Thoracic aorta (tissue), 2 donors: ENCODE measurements at regions not wholly inside any gene's neighbourhood (a gene's known extent, or its start where the extent isn't known, plus 50 kb on each side); places are given as distances from the start of the nearest gene placed in this dataset.

Experiments used
- ATAC-seq: fragments of 150-250 bp; one replicate; pipeline ENCODE4 v1.8.0; 2017; ENCODE audit warnings: low read depth; ENCODE audit not compliant: insufficient number of reproducible peaks, low FRiP score
- DNase-seq: peaks from one replicate; pipeline ENCODE4 v3.0.0-alpha.2; 2020; ENCODE audit warnings: low spot score
- H3K27ac ChIP-seq, 2 donors: fragments of 200-600 bp; sonication (generic); 1 replicate in 1 of 2; 2 replicates in 1 of 2; pipeline ENCODE4 v1.5.1; 2016; ENCODE audit warnings: mild to moderate bottlenecking in 2 of 2, moderate library complexity in 2 of 2
- H3K27me3 ChIP-seq: fragments of 200-600 bp; sonication (generic); replicated peaks from 2 replicates; pipeline ENCODE4 v1.6.0; 2016; ENCODE audit warnings: mild to moderate bottlenecking; ENCODE audit not compliant: insufficient read depth
- H3K36me3 ChIP-seq: fragments of 200-600 bp; sonication (generic); one replicate; pipeline ENCODE4 v1.5.1; 2016
- H3K4me1 ChIP-seq, 2 donors: fragments of 200-600 bp; sonication (generic); 1 replicate in 1 of 2; 2 replicates in 1 of 2; pipeline versions ENCODE4 v1.5.1 to v1.6.0; 2016; ENCODE audit warnings: low read depth in 2 of 2, mild to moderate bottlenecking in 1 of 2; ENCODE audit not compliant: control insufficient read depth in 1 of 2
- H3K4me3 ChIP-seq: fragments of 200-600 bp; sonication (generic); 2 replicates; pipeline ENCODE4 v1.5.1; 2016; ENCODE audit warnings: mild to moderate bottlenecking
- H3K9me3 ChIP-seq: fragments of 200-600 bp; sonication (generic); 2 replicates; pipeline ENCODE4 v1.5.1; 2016
- CTCF ChIP-seq: fragments of 200-600 bp; sonication (generic); IDR thresholded peaks from one replicate; pipeline ENCODE4 v1.5.1; 2019; ENCODE audit warnings: antibody characterized with exemption

DNA sequence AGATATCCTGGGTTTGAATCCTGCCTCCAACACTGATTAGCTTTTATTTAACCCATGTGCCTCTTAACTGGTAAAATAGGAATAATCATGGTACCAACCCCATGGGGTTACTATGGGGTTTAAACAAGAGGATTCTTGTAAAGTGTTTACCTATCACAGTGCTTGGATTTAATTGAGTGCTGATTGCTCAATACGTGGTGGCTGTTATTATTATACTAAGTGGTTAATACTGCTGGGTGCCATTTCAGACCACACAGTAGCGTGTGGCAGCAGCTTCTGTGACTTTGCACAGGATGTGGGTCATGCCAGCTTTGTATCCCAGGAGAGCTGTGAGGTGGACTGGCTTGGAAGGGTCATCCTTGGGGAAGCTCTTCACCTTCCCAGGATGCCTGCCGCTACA, 177.2 kb downstream of the SEC23IP start:
- ATAC-seq (no peak), DNase-seq (no peak)
- H3K9me3 ChIP-seq, result no peaks in the 10 kb centered on the region
- no peaks in the 10 kb centered on the region for H3K4me1 ChIP-seq
- no peaks in the 10 kb centered on the region for H3K36me3 ChIP-seq
- no peaks in the 10 kb centered on the region for H3K27me3 ChIP-seq
- TF ChIP-seq CTCF, result no peak
- H3K4me3 ChIP-seq, result no peak overlapping the region
- H3K27ac ChIP-seq, result no peak overlapping the region

DNA sequence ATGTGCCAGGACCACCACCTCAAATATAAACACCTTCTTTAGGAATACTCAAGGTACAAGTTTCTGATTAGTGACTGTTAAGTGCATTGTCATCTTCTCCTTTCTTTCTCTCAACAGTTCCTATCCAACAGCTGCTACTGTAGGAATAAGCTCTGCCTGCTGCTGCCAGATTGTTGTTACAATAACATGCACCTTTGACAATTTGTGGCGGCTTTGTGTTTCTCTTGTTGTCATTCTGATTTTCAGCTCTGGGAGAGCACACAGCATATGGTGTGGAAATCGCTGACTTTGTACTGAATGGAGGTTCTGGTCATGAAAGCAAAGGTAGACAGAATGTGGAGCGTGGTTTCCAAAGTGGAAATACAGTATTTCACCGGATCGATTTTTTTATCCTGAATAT, 182.8 kb downstream of the SEC23IP start:
- no peaks in the 10 kb centered on the region for H3K9me3 ChIP-seq
- H3K27ac ChIP-seq, result no peak overlapping the region
- no peaks in the 10 kb centered on the region for H3K4me1 ChIP-seq
- H3K36me3 ChIP-seq, result no peaks in the 10 kb centered on the region
- no peaks in the 10 kb centered on the region for H3K27me3 ChIP-seq
- ATAC-seq (no peak), DNase-seq (no peak)
- TF ChIP-seq CTCF, result no peak
- H3K4me3 ChIP-seq, result no peak overlapping the region

- DNase-seq, result no peak
- no peak for TF ChIP-seq CTCF
- no peaks in the 10 kb centered on the region for H3K4me1 ChIP-seq
- H3K36me3 ChIP-seq, result no peaks in the 10 kb centered on the region
- no peaks in the 10 kb centered on the region for H3K27me3 ChIP-seq
- no peaks in the 10 kb centered on the region for H3K9me3 ChIP-seq
- no peak overlapping the region for H3K4me3 ChIP-seq
- H3K27ac ChIP-seq, result no peak overlapping the region
- ATAC-seq, result no peak
Measured at GRCh38 chr10:120076996-120077706, 184.6 kb downstream of the SEC23IP start.

DNA sequence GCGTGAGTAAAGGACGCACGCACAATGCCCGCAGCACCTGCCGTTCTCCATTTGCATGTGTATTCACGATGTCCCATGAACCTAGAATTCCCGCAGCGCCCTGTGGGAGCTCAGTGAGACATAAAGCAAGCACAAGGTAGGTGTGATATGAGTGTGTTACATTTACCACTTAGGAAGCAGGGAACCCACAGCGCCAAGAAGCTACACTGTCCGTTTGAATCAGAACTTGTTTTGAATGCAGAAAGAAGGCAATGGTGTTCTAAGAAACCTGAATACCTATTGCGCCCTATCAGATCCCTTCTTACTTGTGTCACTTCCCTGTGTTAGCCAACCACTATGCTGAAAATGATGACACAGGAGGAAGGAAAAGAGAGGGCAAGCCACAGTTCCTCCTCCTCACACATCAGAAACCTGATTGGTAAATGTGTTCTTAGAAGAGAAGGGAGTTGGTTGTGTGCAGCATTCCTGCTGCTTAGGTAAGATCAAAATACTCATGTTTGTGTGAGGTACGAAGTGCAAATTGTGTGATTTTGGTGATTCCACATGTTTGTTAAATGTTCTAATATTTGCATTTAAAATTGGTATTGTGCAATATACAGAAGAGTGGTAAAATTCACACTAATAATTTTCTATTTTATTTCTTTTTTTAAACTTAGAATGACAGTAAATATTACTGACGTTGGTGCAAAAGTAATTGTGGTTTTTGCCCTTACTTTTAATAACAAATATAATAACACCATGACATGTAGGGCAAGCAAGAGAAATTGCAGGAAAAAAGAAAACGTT, 185.4 kb downstream of the SEC23IP start:
- TF ChIP-seq CTCF, result no peak
- H3K4me1 ChIP-seq, result no peaks in the 10 kb centered on the region
- H3K27me3 ChIP-seq, result no peaks in the 10 kb centered on the region
- no peaks in the 10 kb centered on the region for H3K36me3 ChIP-seq
- H3K4me3 ChIP-seq, result no peak overlapping the region
- ATAC-seq (no peak), DNase-seq (no peak)
- H3K9me3 ChIP-seq, result no peaks in the 10 kb centered on the region
- no peak overlapping the region for H3K27ac ChIP-seq

GRCh38 chr10:120085096-120085796, 192.7 kb downstream of the SEC23IP start:
- Histone ChIP-seq H3K36me3 (no peaks in the 10 kb centered on the region), H3K9me3 (no peaks in the 10 kb centered on the region), H3K4me3 (no peak overlapping the region), H3K27ac (no peak overlapping the region), H3K4me1 (no peaks in the 10 kb centered on the region), H3K27me3 (no peaks in the 10 kb centered on the region)
- DNase-seq (no peak), ATAC-seq (no peak)
- TF ChIP-seq CTCF, result no peak
